ENCODE measurements at regions not wholly inside any gene's neighbourhood (a gene's known extent, or its start where the extent isn't known, plus 50 kb on each side); places are given as distances from the start of the nearest gene placed in this dataset.

DNA sequence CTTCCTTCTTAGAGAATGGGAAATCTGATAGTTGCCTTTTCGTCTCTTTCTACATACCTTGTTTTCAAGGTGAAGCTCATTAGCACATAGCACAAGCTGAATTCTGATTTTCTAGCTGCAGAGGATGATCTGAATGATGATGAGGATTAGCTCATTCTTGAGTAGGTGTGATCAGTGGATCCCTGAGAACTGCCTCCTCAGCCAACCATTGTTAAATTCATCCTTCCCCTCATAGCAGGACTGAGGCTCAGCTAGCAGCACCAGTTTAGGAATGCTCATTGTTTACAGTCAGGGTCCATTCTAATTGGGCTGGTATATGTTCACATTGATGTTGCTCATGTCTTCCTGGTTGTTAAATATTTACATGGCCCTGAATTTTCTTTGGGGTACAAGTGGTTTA lies 299.9 kb upstream of the MME start:
- no peaks in the 10 kb centered on the region for H3K79me2 ChIP-seq (ENCODE audit: low read depth)
- no peaks in the 10 kb centered on the region for H3K4me1 ChIP-seq (replicated peaks; ENCODE audit: insufficient read depth)
- no TSS peak for BruUV-seq (replicated peaks)
- no peaks in the 10 kb centered on the region for H3F3A ChIP-seq (ENCODE audit: insufficient read depth, low read depth)
- no peaks in the 10 kb centered on the region for H4K20me1 ChIP-seq (ENCODE audit: insufficient read depth)
- no peak overlapping the region for H3K4me2 ChIP-seq
- DNase-seq, result no peak
- no peaks in the 10 kb centered on the region for H3K9me3 ChIP-seq (ENCODE audit: insufficient read depth, low read depth)
- POLR2A ChIA-PET (ENCODE audit: unreplicated experiment), result no interaction called here
- no peaks in the 10 kb centered on the region for H3K9me2 ChIP-seq (ENCODE audit: insufficient read depth)
- no peak overlapping the region for H2AFZ ChIP-seq
- no peaks in the 10 kb centered on the region for H3K27me3 ChIP-seq (ENCODE audit: insufficient read depth, low read depth)
- H3K27ac ChIP-seq, result no peak overlapping the region
- no peaks in the 10 kb centered on the region for H3K36me3 ChIP-seq (ENCODE audit: low read depth)
- H3K4me3 ChIP-seq, result no peak overlapping the region
- intact Hi-C loops (cut with micrococcal nuclease; ENCODE audit: unreplicated experiment), result no loop called here
- CTCF ChIA-PET, result no interaction called here
- no peak for TF ChIP-seq EZH2 (IDR thresholded peaks at IDR 0.05; ENCODE audit: low read depth)

GRCh38 chr3:154779571-154779970 lies 300.5 kb upstream of the MME start:
- Histone ChIP-seq H3K4me1 (replicated peaks; ENCODE audit: insufficient read depth) (no peaks in the 10 kb centered on the region), H3K9me3 (ENCODE audit: insufficient read depth, low read depth) (no peaks in the 10 kb centered on the region), H3K4me2 (no peak overlapping the region), H4K20me1 (ENCODE audit: insufficient read depth) (no peaks in the 10 kb centered on the region), H3K9me2 (ENCODE audit: insufficient read depth) (no peaks in the 10 kb centered on the region), H2AFZ (no peak overlapping the region), H3K36me3 (ENCODE audit: low read depth) (no peaks in the 10 kb centered on the region), H3K4me3 (no peak overlapping the region), H3K27me3 (ENCODE audit: insufficient read depth, low read depth) (no peaks in the 10 kb centered on the region), H3F3A (ENCODE audit: insufficient read depth, low read depth) (no peaks in the 10 kb centered on the region), H3K27ac (no peak overlapping the region), H3K79me2 (ENCODE audit: low read depth) (no peaks in the 10 kb centered on the region)
- CTCF ChIA-PET, result interaction anchor here (0.6 kb wide), 1 partner anchor 609 kb away, joined by 4 read pairs; no protein-coding TSS in a partner anchor
- BruUV-seq (replicated peaks), result no TSS peak
- no peak for DNase-seq
- POLR2A ChIA-PET (ENCODE audit: unreplicated experiment), result no interaction called here
- TF ChIP-seq, protein P1, sequence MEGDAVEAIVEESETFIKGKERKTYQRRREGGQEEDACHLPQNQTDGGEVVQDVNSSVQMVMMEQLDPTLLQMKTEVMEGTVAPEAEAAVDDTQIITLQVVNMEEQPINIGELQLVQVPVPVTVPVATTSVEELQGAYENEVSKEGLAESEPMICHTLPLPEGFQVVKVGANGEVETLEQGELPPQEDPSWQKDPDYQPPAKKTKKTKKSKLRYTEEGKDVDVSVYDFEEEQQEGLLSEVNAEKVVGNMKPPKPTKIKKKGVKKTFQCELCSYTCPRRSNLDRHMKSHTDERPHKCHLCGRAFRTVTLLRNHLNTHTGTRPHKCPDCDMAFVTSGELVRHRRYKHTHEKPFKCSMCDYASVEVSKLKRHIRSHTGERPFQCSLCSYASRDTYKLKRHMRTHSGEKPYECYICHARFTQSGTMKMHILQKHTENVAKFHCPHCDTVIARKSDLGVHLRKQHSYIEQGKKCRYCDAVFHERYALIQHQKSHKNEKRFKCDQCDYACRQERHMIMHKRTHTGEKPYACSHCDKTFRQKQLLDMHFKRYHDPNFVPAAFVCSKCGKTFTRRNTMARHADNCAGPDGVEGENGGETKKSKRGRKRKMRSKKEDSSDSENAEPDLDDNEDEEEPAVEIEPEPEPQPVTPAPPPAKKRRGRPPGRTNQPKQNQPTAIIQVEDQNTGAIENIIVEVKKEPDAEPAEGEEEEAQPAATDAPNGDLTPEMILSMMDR (conservative IDR thresholded peaks at IDR 0.05), result no peak
- TF ChIP-seq EZH2 (IDR thresholded peaks at IDR 0.05; ENCODE audit: low read depth), result no peak
- intact Hi-C loops (cut with micrococcal nuclease; ENCODE audit: unreplicated experiment), result no loop called here

DNA sequence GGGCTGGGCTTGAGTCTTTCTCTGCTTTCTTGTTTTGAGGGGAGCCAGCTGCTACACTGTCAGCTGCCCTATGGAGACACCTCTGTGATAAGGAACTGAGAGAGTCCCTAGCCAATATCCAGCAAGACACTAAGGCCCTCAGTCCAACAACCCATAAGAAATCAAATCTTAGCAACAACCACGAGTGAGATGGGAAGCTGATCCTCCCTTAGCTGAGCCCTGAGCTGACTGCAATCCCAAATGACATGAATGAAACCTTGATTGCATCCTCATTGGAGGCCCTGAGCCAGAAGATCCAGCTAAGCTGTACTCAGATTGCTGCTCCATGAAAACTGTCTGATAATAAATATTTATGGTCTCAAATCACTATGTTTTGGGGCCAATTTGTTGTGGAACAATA lies 302.1 kb upstream of the MME start:
- ChIA-PET CTCF (no interaction called here), POLR2A (ENCODE audit: unreplicated experiment) (no interaction called here)
- Histone ChIP-seq H4K20me1 (ENCODE audit: insufficient read depth) (no peaks in the 10 kb centered on the region), H3K9me2 (ENCODE audit: insufficient read depth) (no peaks in the 10 kb centered on the region), H3K36me3 (ENCODE audit: low read depth) (no peaks in the 10 kb centered on the region), H3K79me2 (ENCODE audit: low read depth) (no peaks in the 10 kb centered on the region), H3K4me2 (no peak overlapping the region), H3F3A (ENCODE audit: insufficient read depth, low read depth) (no peaks in the 10 kb centered on the region), H3K4me1 (replicated peaks; ENCODE audit: insufficient read depth) (no peaks in the 10 kb centered on the region), H3K27me3 (ENCODE audit: insufficient read depth, low read depth) (no peaks in the 10 kb centered on the region), H2AFZ (no peak overlapping the region), H3K27ac (no peak overlapping the region), H3K9me3 (ENCODE audit: insufficient read depth, low read depth) (no peaks in the 10 kb centered on the region), H3K4me3 (no peak overlapping the region)
- intact Hi-C loops (cut with micrococcal nuclease; ENCODE audit: unreplicated experiment), result no loop called here
- TF ChIP-seq, protein P1 (conservative IDR thresholded peaks at IDR 0.05), result no peak
- no peak for TF ChIP-seq EZH2 (IDR thresholded peaks at IDR 0.05; ENCODE audit: low read depth)
- no TSS peak for BruUV-seq (replicated peaks)
- no peak for DNase-seq

DNA sequence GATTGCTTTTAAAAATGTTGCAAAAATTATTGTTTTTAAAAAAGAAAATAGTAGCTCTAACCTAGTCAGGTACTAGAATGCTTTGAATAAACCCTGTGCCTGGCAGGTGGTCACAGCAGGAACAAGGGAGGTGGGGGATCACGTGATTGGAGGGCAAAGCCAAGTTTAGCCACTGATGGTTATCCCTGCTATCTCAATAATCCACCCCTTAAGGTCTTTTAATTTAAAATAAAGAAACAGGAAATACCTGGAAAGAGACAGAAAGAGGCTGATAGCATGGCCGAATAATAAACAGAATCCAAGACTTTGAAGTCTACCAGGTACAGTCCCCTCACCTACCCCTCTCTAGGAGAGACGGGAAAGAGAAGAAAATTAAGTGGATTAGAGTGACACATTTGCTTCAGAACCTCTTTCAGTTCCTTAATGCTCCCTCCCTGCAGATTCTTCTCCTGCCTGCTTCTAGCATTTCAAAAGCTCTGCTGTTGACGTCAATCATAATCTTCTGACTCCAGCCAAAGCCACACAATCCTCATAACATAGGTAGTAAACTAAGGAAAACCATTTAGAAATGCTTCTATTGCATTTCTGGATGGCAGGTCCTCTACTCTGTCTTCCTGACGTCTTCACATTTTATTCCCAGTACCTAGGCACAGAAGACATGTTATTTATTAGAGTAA lies 303.4 kb upstream of the MME start:
- Histone ChIP-seq H3K79me2 (ENCODE audit: low read depth) (no peaks in the 10 kb centered on the region), H3K4me1 (replicated peaks; ENCODE audit: insufficient read depth) (no peaks in the 10 kb centered on the region), H3K4me3 (no peak overlapping the region), H3K27ac (no peak overlapping the region), H3K4me2 (no peak overlapping the region), H3K27me3 (ENCODE audit: insufficient read depth, low read depth) (no peaks in the 10 kb centered on the region), H3F3A (ENCODE audit: insufficient read depth, low read depth) (no peaks in the 10 kb centered on the region), H3K9me2 (ENCODE audit: insufficient read depth) (no peaks in the 10 kb centered on the region), H4K20me1 (ENCODE audit: insufficient read depth) (no peaks in the 10 kb centered on the region), H2AFZ (no peak overlapping the region), H3K9me3 (ENCODE audit: insufficient read depth, low read depth) (no peaks in the 10 kb centered on the region), H3K36me3 (ENCODE audit: low read depth) (no peaks in the 10 kb centered on the region)
- POLR2A ChIA-PET (ENCODE audit: unreplicated experiment), result no interaction called here
- CTCF ChIA-PET, result interaction anchor here (0.7 kb wide), 1 partner anchor 449 kb away, joined by 4 read pairs; no protein-coding TSS in a partner anchor
- no TSS peak for BruUV-seq (replicated peaks)
- intact Hi-C loops (cut with micrococcal nuclease; ENCODE audit: unreplicated experiment), result no loop called here
- no peak for DNase-seq
- TF ChIP-seq, protein P1 (conservative IDR thresholded peaks at IDR 0.05), result no peak
- TF ChIP-seq EZH2 (IDR thresholded peaks at IDR 0.05; ENCODE audit: low read depth), result no peak

Measured in PC-9 (cell line).